ENCODE measurements at regions not wholly inside any gene's neighbourhood (a gene's known extent, or its start where the extent isn't known, plus 50 kb on each side); places are given as distances from the start of the nearest gene placed in this dataset.

DNA sequence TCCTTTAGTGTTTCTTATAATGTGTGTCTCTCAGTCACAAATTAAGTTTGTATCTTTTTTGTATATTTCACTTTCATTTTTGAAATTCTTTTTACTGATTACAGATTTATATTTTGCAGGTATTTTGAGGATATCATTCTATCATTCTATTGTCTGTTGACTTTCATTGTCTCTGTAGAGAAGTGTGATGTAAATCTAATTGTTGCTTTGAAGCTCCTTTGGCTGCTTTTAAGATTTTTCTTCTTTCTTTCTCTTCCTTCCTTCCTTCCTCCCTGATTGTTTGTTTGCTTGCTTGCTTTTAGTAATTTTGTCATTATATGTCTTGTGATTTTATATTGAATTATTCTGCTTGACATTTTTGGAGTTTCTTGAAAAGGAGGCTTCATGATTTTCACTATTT is 75.3 kb upstream of the MAST4 start:
- Histone ChIP-seq H3K36me3 (ENCODE audit: control insufficient read depth, insufficient read depth, low read length) (no peaks in the 10 kb centered on the region), H3K27me3 (replicated peaks; ENCODE audit: control insufficient read depth, insufficient read depth, low read length) (no peaks in the 10 kb centered on the region), H3K4me3 (replicated peaks; ENCODE audit: low read depth, low read length) (no peak overlapping the region)
- no peak for DNase-seq (ENCODE audit: extremely low read depth, insufficient read length)
- TF ChIP-seq, protein P1, sequence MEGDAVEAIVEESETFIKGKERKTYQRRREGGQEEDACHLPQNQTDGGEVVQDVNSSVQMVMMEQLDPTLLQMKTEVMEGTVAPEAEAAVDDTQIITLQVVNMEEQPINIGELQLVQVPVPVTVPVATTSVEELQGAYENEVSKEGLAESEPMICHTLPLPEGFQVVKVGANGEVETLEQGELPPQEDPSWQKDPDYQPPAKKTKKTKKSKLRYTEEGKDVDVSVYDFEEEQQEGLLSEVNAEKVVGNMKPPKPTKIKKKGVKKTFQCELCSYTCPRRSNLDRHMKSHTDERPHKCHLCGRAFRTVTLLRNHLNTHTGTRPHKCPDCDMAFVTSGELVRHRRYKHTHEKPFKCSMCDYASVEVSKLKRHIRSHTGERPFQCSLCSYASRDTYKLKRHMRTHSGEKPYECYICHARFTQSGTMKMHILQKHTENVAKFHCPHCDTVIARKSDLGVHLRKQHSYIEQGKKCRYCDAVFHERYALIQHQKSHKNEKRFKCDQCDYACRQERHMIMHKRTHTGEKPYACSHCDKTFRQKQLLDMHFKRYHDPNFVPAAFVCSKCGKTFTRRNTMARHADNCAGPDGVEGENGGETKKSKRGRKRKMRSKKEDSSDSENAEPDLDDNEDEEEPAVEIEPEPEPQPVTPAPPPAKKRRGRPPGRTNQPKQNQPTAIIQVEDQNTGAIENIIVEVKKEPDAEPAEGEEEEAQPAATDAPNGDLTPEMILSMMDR (IDR thresholded peaks at IDR 0.05; ENCODE audit: insufficient read depth, low read length, poor library complexity, severe bottlenecking), result no peak

DNA sequence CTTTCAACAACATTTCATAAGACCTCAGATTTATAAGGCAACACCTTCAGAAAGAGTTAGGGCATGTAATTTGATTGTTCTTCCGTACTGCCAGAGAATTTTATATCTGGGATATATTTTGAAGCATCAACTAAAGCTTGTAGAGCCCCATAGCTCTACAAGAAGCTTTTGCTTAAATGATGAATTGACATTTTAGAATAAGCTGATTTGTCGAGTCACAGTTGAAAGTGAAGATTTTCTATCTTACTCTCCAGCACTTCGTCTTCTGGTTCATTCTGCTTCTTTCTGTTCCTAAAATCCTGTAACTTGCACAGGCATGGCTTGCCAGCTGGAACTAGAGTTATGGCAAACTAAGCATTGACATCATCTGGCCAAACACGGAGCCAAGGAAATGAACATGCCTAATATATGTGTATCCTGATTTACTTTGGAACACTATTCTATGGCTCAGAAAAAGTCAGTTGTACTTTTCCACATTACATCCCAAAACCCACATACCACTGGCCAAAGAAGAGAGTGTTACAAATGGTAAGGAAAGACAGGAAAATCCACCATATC is 68.6 kb upstream of the MAST4 start:
- H3K27me3 ChIP-seq (replicated peaks; ENCODE audit: control insufficient read depth, insufficient read depth, low read length), result no peaks in the 10 kb centered on the region
- TF ChIP-seq, protein P1 (IDR thresholded peaks at IDR 0.05; ENCODE audit: insufficient read depth, low read length, poor library complexity, severe bottlenecking), result no peak
- H3K36me3 ChIP-seq (ENCODE audit: control insufficient read depth, insufficient read depth, low read length), result no peaks in the 10 kb centered on the region
- no peak for DNase-seq (ENCODE audit: extremely low read depth, insufficient read length)
- H3K4me3 ChIP-seq (replicated peaks; ENCODE audit: low read depth, low read length), result no peak overlapping the region

DNA sequence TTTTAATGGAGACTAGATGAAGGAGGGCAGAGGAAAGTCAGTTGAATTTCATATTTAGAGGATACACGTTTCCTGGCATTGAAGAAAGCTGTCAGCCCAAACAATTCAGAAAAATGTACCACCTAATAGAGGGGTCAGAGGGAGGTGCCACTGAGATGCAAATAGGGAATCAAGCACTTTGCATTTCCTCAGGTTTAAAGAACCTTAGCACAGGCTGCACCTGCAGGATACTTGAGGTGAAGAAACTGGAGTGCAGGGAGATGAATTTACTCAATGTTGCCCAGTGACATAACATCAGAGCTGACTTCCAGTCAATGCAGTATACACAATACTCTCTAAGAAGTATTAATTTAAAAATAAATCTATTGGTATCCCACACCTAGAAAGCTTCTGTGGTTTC is 67.0 kb upstream of the MAST4 start:
- Histone ChIP-seq H3K27me3 (replicated peaks; ENCODE audit: control insufficient read depth, insufficient read depth, low read length) (no peaks in the 10 kb centered on the region), H3K4me3 (replicated peaks; ENCODE audit: low read depth, low read length) (no peak overlapping the region), H3K36me3 (ENCODE audit: control insufficient read depth, insufficient read depth, low read length) (no peaks in the 10 kb centered on the region)
- TF ChIP-seq, protein P1 (IDR thresholded peaks at IDR 0.05; ENCODE audit: insufficient read depth, low read length, poor library complexity, severe bottlenecking), result no peak
- DNase-seq (ENCODE audit: extremely low read depth, insufficient read length), result no peak

- TF ChIP-seq, protein P1 (IDR thresholded peaks at IDR 0.05; ENCODE audit: insufficient read depth, low read length, poor library complexity, severe bottlenecking), result no peak
- H3K27me3 ChIP-seq (replicated peaks; ENCODE audit: control insufficient read depth, insufficient read depth, low read length), result no peaks in the 10 kb centered on the region
- no peak overlapping the region for H3K4me3 ChIP-seq (replicated peaks; ENCODE audit: low read depth, low read length)
- DNase-seq (ENCODE audit: extremely low read depth, insufficient read length), result no peak
- no peaks in the 10 kb centered on the region for H3K36me3 ChIP-seq (ENCODE audit: control insufficient read depth, insufficient read depth, low read length)
Measured at GRCh38 chr5:66529704-66530103, 66.5 kb upstream of the MAST4 start.

DNA sequence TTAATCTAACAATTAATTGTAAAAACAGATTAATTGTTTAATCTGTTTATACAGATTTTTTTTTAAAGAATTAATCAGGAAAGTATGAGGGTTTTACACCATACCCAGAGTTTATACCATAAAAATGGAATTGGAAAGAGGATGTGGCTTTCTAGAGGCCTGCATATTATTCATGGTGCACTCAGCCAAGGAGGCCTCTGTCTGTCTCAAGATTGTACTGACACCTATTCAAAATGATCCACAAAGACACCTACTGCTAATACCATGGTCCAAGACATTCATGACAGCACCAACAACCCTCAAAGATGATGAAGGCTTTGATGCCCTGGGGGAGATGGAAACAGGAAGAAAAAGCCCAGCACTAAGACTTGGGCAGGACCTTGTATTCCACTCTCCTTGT is 58.1 kb upstream of the MAST4 start:
- no peak for DNase-seq (ENCODE audit: extremely low read depth, insufficient read length)
- H3K36me3 ChIP-seq (ENCODE audit: control insufficient read depth, insufficient read depth, low read length), result no peaks in the 10 kb centered on the region
- H3K4me3 ChIP-seq (replicated peaks; ENCODE audit: low read depth, low read length), result no peak overlapping the region
- TF ChIP-seq, protein P1 (IDR thresholded peaks at IDR 0.05; ENCODE audit: insufficient read depth, low read length, poor library complexity, severe bottlenecking), result no peak
- H3K27me3 ChIP-seq (replicated peaks; ENCODE audit: control insufficient read depth, insufficient read depth, low read length), result no peaks in the 10 kb centered on the region

DNA sequence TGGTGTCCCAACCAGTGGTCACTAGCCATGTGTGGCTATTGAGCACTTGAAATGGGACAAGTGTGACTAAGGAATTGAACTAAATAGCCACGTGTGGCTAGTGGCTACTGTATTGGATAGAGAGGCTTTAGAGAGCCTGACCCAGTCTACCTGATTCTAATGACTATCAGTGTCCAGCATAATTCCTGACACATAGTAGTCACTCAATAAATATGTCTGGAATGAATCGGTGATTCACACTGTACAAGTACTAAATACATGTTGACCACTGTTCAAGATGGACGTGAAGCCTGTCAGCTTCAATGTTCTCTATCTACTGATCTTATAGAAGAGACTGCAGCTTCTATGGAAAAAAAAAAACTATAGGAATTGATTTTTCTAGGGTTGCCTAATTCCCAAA is 57.7 kb upstream of the MAST4 start:
- no peak overlapping the region for H3K4me3 ChIP-seq (replicated peaks; ENCODE audit: low read depth, low read length)
- TF ChIP-seq, protein P1 (IDR thresholded peaks at IDR 0.05; ENCODE audit: insufficient read depth, low read length, poor library complexity, severe bottlenecking), result no peak
- no peaks in the 10 kb centered on the region for H3K27me3 ChIP-seq (replicated peaks; ENCODE audit: control insufficient read depth, insufficient read depth, low read length)
- no peaks in the 10 kb centered on the region for H3K36me3 ChIP-seq (ENCODE audit: control insufficient read depth, insufficient read depth, low read length)
- no peak for DNase-seq (ENCODE audit: extremely low read depth, insufficient read length)

All from GM06990 (cell line).